ENCODE measurements at regions not wholly inside any gene's neighbourhood (a gene's known extent, or its start where the extent isn't known, plus 50 kb on each side); places are given as distances from the start of the nearest gene placed in this dataset.
"Not testable (repeated sequence)": the region's sequence is repeated elsewhere in the genome, so short reads cannot be mapped to it uniquely, and the experiment has no call there.

GRCh38 chr1:218916720-218917119 lies 257.0 kb upstream of the LYPLAL1 start:
- Mint-ChIP-seq H3K4me1 (ENCODE audit: low read depth) (no peaks in the 10 kb centered on the region), H3K4me3 (no peak overlapping the region), H3K36me3 (ENCODE audit: insufficient read depth) (no peaks in the 10 kb centered on the region), H3K9me3 (no peaks in the 10 kb centered on the region), H3K27me3 (ENCODE audit: low read depth) (no peaks in the 10 kb centered on the region)
- DNase-seq: no peak
- no peak for ATAC-seq

- no peak for ATAC-seq
- Mint-ChIP-seq H3K9me3 (no peaks in the 10 kb centered on the region), H3K27me3 (ENCODE audit: low read depth) (no peaks in the 10 kb centered on the region), H3K4me1 (ENCODE audit: low read depth) (no peaks in the 10 kb centered on the region), H3K4me3 (no peak overlapping the region), H3K36me3 (ENCODE audit: insufficient read depth) (no peaks in the 10 kb centered on the region)
- no peak for DNase-seq
These were observed 256.0 kb upstream of the LYPLAL1 start for GRCh38 chr1:218917656-218918055.

- H3K27me3 Mint-ChIP-seq (ENCODE audit: low read depth): no peaks in the 10 kb centered on the region
- H3K9me3 Mint-ChIP-seq: no peaks in the 10 kb centered on the region
- no peaks in the 10 kb centered on the region for H3K4me1 Mint-ChIP-seq (ENCODE audit: low read depth)
- ATAC-seq (no peak), DNase-seq (no peak)
- no peak overlapping the region for H3K4me3 Mint-ChIP-seq
- no peaks in the 10 kb centered on the region for H3K36me3 Mint-ChIP-seq (ENCODE audit: insufficient read depth)
These were observed 247.9 kb upstream of the LYPLAL1 start for GRCh38 chr1:218925777-218926176.

DNA sequence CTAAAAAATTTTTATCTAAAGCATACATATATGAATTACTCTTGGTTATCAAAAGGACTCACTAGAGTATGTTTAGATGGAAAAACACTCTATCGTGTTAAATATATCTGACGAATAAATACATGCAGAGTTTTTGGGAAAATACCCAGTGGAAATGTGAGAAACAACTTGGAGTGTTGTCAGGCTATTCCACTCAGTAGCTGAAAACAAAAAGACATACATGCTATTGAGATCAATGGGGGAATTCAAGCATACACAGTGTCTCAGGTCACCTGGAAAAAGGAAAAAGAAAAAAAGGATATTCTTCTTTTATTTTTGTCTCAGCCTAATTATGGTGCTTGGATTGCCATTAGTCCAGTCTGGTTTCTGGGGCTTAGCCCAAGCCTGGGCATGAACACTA lies 247.0 kb upstream of the LYPLAL1 start:
- no peaks in the 10 kb centered on the region for H3K4me1 Mint-ChIP-seq (ENCODE audit: low read depth)

DNA sequence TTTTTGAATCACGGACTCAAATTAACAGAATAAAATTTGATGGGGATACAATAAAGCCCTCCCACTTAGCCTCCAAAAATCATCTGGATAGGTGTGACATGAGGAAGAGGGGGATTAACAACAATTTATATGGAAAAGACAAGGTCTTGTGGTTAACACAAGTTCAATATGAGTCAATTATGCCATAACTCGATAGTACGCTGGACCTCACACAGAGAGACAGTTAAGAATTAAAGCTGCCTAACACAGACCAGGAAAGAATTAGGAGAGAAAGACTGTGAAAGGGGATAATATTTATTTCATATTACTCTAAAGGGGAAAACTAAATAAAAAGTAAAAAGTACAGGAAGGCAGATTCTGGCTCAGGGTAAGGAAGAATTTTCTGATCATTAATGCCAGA lies 243.7 kb upstream of the LYPLAL1 start:
- ATAC-seq: no peak
- Mint-ChIP-seq H3K4me3 (no peak overlapping the region), H3K9me3 (peaks cover 2% of the 10 kb centered on the region), H3K4me1 (ENCODE audit: low read depth) (no peaks in the 10 kb centered on the region), H3K27me3 (ENCODE audit: low read depth) (no peaks in the 10 kb centered on the region), H3K36me3 (ENCODE audit: insufficient read depth) (no peaks in the 10 kb centered on the region)
- DNase-seq: no peak

More for the DNA sequence above, 247.0 kb upstream of the LYPLAL1 start:
- ATAC-seq (no peak), DNase-seq (no peak)
- H3K36me3 Mint-ChIP-seq (ENCODE audit: insufficient read depth): no peaks in the 10 kb centered on the region
- H3K9me3 Mint-ChIP-seq: no peaks in the 10 kb centered on the region
- no peaks in the 10 kb centered on the region for H3K27me3 Mint-ChIP-seq (ENCODE audit: low read depth)
- no peak overlapping the region for H3K4me3 Mint-ChIP-seq

DNA sequence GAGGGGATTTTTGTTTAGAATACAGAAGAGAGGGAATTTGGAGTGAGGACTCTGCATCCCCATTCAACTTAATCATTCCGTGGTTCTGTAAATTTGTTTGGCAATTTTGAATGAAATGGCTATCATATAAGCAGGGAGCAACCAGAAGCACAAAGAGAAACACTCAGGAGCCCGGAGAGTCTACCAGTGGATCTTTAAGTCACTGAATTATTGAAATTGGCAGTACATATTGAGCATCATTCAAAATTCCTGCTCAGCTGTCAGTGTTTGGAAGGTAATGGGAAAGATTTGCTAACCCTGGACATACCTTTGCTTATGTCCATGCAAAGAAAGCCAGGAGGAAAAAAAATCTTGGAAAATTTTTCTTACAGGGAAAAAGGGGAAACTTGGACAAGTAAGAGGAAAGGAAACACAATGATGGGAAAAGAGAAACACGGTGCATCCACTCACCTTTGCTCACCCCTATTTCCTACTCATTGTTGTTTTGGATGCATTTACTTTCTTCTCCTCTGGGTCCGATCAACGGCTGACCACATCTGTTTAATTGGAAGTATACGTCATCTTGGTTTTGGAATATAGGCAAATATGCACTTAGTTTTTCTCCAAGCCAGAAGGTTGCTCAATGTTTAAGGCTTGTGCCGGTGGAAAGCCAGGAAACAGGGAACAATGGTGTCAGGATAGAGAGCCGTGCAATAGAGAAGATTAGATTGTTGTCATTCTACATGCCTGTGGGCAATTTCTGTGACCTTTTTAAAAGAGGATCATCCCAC lies 243.0 kb upstream of the LYPLAL1 start:
- no peaks in the 10 kb centered on the region for H3K4me1 Mint-ChIP-seq (ENCODE audit: low read depth)
- ATAC-seq (no peak), DNase-seq (no peak)
- no peaks in the 10 kb centered on the region for H3K27me3 Mint-ChIP-seq (ENCODE audit: low read depth)
- peaks cover 6% of the 10 kb centered on the region for H3K9me3 Mint-ChIP-seq
- no peak overlapping the region for H3K4me3 Mint-ChIP-seq
- no peaks in the 10 kb centered on the region for H3K36me3 Mint-ChIP-seq (ENCODE audit: insufficient read depth)

DNA sequence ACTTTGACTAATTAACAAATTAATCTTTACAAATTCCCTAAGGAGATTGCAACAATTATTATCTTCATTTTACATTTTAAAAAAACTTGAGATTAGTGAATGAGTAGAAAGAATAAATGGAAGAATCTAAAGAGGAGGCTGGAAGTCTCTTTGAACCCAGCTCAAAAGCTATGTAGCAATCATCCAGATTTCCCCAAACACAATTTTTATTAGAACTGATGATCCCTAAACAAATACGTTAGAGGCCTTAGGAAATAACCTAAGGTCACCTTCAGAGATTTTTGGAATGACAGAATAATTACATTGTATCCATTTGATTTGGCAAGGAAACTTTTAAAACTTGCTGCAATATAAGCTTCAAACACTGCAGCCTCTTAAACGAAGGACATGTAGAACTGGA lies 242.4 kb upstream of the LYPLAL1 start:
- Mint-ChIP-seq H3K4me3 (no peak overlapping the region), H3K4me1 (ENCODE audit: low read depth) (no peaks in the 10 kb centered on the region), H3K27me3 (ENCODE audit: low read depth) (no peaks in the 10 kb centered on the region), H3K9me3 (peaks cover 9% of the 10 kb centered on the region), H3K36me3 (ENCODE audit: insufficient read depth) (no peaks in the 10 kb centered on the region)
- ATAC-seq (no peak), DNase-seq (no peak)

DNA sequence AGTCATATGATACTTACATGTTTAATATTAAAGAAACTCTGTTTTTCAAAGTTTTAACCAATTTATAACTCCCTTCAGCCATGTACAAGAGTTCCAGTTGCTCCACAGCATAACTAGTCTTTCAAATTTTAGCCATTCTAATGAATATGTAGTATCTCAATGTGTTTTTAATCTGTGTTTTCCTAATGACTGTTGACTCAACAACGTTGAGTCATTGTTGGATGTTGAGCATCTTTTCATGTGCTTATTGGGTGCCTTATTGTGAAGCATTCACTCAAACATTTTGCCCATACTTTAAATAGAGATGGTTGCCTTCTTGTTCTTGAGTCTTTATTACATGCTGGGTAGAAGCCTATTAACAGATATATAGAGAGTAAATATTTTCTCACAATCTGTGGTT lies 240.2 kb upstream of the LYPLAL1 start:
- no peak for DNase-seq
- Mint-ChIP-seq H3K36me3 (ENCODE audit: insufficient read depth) (no peaks in the 10 kb centered on the region), H3K27me3 (ENCODE audit: low read depth) (no peaks in the 10 kb centered on the region), H3K4me1 (ENCODE audit: low read depth) (no peaks in the 10 kb centered on the region), H3K4me3 (no peak overlapping the region), H3K9me3 (peaks cover 12% of the 10 kb centered on the region)
- ATAC-seq: no peak

DNA sequence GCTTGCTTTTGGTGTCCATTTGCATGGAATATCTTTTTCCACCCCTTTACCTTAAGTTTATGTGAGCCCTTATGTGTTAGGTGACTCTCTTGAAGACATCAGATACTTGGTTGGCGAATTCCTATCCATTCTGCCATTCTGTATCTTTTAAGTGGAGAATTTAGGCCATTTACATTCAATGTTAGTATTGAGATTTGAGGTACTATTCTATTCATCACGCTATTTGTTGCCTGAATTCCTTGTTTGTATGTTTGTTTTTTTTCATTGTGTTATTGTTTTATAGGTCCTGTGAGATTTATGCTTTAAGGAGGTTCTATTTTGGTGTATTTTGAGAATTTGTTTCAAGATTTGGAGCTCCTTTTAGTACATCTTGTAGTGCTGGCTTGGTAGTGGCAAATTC lies 238.3 kb upstream of the LYPLAL1 start:
- ATAC-seq; H3K27me3 Mint-ChIP-seq (ENCODE audit: low read depth); H3K36me3 Mint-ChIP-seq (ENCODE audit: insufficient read depth); DNase-seq; H3K4me3 Mint-ChIP-seq; H3K4me1 Mint-ChIP-seq (ENCODE audit: low read depth): not testable (repeated sequence)
- H3K9me3 Mint-ChIP-seq: peaks cover 12% of the 10 kb centered on the region

DNA sequence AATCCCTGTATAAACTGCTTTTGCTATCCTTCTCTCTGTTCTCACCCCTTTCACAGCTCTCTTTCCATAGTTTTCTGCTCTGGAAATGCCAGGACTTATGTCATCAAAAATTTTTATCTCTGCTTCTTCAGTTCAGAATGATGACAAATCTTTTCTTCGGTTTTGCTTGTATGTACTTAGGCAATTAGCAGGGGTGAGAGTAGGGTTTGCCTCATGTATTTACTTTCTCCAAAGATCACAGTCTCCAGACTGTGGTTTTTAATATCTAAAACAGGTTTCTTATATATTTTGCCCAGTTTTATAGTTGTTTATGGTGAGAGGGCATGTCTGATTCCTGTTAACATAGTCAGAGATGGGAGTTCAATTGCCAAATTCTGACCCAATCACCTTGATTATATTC lies 235.4 kb upstream of the LYPLAL1 start:
- no peaks in the 10 kb centered on the region for H3K36me3 Mint-ChIP-seq (ENCODE audit: insufficient read depth)
- H3K4me3 Mint-ChIP-seq: no peak overlapping the region
- DNase-seq: no peak
- H3K4me1 Mint-ChIP-seq (ENCODE audit: low read depth): no peaks in the 10 kb centered on the region
- no peak for ATAC-seq
- H3K9me3 Mint-ChIP-seq: peaks cover 12% of the 10 kb centered on the region
- H3K27me3 Mint-ChIP-seq (ENCODE audit: low read depth): no peaks in the 10 kb centered on the region

- H3K4me1 Mint-ChIP-seq (ENCODE audit: low read depth): no peaks in the 10 kb centered on the region
- H3K27me3 Mint-ChIP-seq (ENCODE audit: low read depth): no peaks in the 10 kb centered on the region
- no peak overlapping the region for H3K4me3 Mint-ChIP-seq
- ATAC-seq (no peak), DNase-seq (no peak)
- H3K9me3 Mint-ChIP-seq: peaks cover 10% of the 10 kb centered on the region
- H3K36me3 Mint-ChIP-seq (ENCODE audit: insufficient read depth): no peaks in the 10 kb centered on the region
These were observed 234.6 kb upstream of the LYPLAL1 start for GRCh38 chr1:218939095-218939494.

GRCh38 chr1:218942431-218942830 lies 231.2 kb upstream of the LYPLAL1 start:
- H3K9me3 Mint-ChIP-seq: peaks cover 3% of the 10 kb centered on the region
- no peak for DNase-seq
- no peak overlapping the region for H3K4me3 Mint-ChIP-seq
- H3K36me3 Mint-ChIP-seq (ENCODE audit: insufficient read depth): no peaks in the 10 kb centered on the region
- ATAC-seq: no peak
- H3K4me1 Mint-ChIP-seq (ENCODE audit: low read depth): no peaks in the 10 kb centered on the region
- H3K27me3 Mint-ChIP-seq (ENCODE audit: low read depth): no peaks in the 10 kb centered on the region

DNA sequence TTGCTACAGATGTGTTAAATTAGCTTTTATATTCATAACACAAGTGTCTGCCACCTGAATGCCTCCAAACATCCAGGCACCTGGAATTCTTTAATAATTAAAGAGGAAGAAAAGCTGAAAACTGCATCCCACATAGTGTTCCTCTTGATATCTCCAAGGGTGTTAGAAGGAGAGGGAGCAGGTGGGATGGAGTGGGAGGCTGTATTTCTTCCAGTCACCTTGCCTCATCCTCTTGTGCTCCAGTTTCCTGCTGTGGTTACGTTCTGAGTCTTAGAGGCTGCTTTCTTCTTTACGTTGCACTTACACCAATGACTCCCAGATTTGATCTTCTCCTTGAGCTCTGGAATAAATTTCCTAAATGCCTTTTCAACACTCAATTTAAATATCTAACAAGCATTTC lies 230.3 kb upstream of the LYPLAL1 start:
- Mint-ChIP-seq H3K4me1 (ENCODE audit: low read depth) (no peaks in the 10 kb centered on the region), H3K36me3 (ENCODE audit: insufficient read depth) (no peaks in the 10 kb centered on the region), H3K4me3 (no peak overlapping the region), H3K9me3 (no peaks in the 10 kb centered on the region), H3K27me3 (ENCODE audit: low read depth) (no peaks in the 10 kb centered on the region)
- DNase-seq (no peak), ATAC-seq (no peak)

DNA sequence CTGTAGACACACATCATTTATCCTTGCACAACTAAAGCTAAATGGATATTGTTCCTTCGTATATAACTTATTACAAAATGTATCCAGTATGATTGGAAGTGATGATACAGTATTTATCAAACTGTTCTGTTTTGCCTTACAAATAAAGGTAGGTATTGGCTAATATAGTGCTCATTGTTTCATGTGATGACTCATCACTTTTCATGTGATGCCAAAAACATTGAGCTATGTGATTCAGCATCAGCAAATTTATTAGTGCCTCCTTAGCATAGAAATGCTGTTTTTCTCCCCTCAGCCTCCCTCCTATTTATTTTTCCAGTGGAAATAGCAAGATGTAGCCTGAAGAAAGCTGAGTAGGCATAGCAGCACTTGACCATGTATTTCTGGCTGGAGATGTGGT lies 228.6 kb upstream of the LYPLAL1 start:
- Mint-ChIP-seq H3K9me3 (no peaks in the 10 kb centered on the region), H3K27me3 (ENCODE audit: low read depth) (no peaks in the 10 kb centered on the region), H3K36me3 (ENCODE audit: insufficient read depth) (no peaks in the 10 kb centered on the region)

GRCh38 chr1:218946147-218946546 lies 227.5 kb upstream of the LYPLAL1 start:
- DNase-seq (no peak), ATAC-seq (no peak)
- no peaks in the 10 kb centered on the region for H3K9me3 Mint-ChIP-seq
- no peaks in the 10 kb centered on the region for H3K27me3 Mint-ChIP-seq (ENCODE audit: low read depth)
- H3K4me3 Mint-ChIP-seq: no peak overlapping the region
- H3K4me1 Mint-ChIP-seq (ENCODE audit: low read depth): no peaks in the 10 kb centered on the region
- H3K36me3 Mint-ChIP-seq (ENCODE audit: insufficient read depth): no peaks in the 10 kb centered on the region

More for the DNA sequence above, 228.6 kb upstream of the LYPLAL1 start:
- ATAC-seq (no peak), DNase-seq (no peak)
- Mint-ChIP-seq H3K4me1 (ENCODE audit: low read depth) (no peaks in the 10 kb centered on the region), H3K4me3 (no peak overlapping the region)
